Activated naive CD4-positive, alpha-beta T cell (primary cell): ENCODE measurements at regions not wholly inside any gene's neighbourhood (a gene's known extent, or its start where the extent isn't known, plus 50 kb on each side); places are given as distances from the start of the nearest gene placed in this dataset.

Experiments used
- DNase-seq, 4 experiments: peaks; one replicate each; lab custom pipeline; 2025; lab: John Stamatoyannopoulos, UW

DNA sequence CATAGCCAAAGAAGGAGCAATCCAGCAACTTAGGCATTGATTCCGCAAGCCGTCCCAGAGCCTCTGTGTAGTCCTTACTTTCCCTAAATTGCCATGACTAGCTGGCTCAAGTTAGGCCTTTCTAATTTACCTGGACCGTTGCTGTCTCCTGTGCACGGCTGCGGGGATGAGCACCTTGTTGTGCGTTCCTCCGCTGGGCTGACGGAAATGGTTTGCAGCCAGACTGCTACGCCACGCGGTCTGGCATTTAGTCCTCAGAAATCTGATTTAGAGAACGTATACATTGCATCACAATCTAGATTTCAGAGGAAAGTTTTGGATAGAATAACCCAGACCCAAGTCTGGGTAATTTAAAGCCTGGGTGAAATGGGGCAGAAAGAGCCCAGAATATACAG lies 133.2 kb upstream of the ARHGAP5 start:
- no peak for DNase-seq

DNA sequence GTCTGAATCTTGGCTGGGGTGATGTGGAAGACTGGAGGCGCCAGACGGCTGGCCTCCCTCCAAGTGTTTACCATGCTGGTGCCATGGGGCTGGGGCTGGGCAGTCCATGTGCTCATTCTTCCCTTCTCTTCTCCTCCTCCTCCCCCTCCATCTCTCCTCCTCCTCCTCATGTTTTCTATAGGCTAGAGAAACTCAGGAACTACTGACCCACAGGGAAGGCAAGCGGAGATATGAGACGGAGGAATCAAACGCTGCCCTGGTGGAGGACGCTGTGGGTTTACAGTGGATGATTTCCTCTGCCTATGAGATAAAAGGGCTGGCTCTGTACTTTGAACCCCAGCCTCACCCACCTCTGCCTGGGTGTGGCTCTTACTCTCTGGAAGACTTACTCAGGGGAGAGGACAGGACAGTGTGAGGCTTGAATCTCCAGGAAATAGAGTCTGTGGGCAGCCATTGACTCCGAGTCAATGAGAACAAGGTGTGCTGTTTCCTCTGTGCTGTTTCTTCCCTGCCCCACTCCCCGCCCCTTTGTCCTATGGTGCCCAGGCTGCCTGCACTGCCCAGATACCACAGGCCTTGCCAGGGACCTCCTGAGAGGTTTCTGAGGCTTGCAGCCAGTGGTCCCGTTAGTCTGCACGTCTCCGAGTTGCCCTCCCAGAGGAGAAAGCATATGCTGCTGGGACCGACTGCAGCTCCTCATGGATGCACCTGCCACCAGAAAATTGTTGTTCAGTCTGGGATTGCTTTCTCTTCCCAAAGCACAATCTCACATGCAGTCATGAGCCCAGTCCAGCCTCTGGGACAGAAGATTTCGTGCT lies 132.6 kb upstream of the ARHGAP5 start:
- DNase-seq, result no peak

DNA sequence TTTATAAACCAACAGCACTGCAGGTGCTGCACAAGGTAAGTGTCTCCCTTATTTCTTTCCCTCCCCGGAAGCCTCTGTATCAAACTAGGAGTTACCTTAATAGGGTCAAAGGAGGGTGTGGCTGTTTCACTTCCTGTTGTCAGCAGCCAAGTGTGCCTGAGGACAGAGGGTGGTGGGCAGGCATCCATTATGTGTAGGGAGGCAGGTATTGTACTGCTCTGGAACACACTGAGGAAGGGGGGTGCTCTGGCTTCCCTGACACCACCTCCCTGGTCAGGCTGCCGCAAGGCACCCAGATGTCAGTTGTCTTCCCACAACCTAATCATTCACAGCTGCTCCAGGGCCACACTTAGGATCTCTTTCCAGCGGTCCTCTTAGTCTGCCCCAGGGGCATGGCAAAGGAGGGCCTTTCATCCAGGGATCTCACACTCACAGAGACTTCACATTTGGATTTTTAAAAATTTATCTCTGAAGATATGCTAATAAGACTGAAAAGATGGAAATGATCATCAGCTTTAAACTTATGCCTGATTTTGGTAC lies 132.0 kb upstream of the ARHGAP5 start:
- DNase-seq, result no peak

DNA sequence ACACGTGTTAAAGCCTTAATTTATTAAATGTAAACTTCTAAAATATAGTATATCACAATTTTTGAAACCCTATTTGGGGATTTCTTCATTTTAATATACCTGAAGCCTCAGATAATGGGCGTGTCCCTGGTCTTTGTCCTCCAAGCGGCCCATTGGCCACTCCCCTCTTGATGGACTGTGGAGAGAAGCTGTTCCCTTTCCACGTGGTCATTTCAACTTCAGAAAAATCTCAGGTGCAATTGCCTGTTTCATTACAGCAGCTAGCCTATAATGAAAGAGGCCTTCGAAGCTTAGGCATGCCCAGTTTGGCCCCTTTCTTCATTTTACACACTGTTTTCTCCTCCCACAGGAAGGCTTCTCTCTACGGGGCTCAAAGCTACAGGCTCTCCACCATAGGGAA lies 131.4 kb upstream of the ARHGAP5 start:
- DNase-seq, result no peak

DNA sequence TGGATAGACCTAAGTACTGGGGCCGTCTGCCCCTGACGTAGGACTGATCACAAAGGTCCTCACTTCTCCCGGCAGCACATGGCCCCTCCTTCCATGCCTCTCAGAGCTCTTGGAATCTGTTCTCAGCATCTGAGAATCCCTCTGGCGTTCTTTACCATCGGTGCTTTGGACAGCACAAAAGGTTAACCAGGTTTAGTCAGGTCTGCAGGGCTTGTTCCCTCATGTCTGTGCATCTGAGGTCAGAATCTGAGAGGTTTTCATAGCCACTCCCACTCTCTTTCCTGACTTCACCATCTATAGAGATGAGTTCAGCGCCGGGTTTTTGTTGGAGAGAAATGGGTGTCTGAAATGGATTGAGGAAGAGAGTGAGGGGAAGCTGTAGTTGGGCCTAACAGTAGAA lies 130.0 kb upstream of the ARHGAP5 start:
- no peak for DNase-seq

DNA sequence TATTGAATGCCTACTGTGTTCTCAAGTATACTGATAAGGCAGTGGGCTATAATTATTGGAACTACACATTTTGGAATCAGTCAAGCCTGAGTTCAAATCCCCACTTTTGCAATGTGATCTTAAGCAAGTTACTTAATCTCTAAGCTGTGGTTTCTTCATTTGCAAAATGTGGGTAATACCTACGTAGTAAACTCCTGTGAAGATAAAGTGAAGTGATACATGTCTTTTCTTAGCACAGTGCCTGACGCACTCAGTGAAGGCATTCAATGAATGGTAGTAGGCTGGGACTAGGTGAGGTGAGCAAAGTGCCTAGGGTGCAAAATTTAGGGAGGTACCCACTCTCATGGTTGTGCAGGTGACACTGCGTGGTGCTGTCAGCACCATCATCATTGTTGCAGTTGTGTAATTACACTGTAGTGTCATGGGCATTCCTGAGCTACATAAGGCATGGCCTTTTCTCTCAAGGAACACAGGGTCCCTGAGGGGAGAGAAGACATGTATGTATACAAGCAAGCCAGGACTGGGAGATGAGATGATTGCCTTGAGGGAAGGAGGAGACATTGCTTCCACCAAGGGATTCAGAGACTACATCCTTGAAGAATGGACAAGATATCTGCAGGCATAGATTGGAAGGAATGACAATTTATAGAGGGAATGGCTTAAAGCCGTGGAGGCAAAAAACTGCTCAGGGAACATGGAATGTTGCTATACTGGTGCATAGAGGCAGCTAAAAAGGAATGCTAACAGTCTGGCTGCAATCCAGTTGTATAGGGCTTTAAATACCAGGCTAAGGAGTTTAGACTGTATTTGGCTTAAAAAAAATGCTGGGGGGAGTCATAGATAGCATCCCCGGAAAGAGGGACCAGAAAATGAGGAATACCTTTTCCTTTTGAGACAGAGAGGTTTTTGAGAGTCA lies 129.2 kb upstream of the ARHGAP5 start:
- no peak for DNase-seq

DNA sequence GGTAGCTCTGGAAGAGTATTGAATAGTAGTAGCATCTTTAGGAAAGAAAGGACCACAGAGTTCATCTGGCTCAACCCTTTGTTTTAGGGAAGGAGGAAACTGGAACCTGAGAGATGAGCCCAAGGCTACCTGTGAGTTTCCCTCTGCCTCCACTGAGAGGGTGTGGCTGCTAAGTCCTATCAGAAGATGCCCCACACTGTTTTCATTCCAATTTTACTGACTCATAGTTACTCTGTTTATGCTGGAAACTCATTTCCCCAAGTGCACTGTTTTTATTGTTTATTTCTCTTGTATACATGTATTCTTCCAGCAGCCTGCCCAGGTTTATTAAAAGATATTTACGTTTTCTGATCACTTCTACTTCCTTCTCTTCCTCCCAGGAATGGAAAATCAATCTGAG lies 127.4 kb upstream of the ARHGAP5 start:
- DNase-seq, result no peak

DNA sequence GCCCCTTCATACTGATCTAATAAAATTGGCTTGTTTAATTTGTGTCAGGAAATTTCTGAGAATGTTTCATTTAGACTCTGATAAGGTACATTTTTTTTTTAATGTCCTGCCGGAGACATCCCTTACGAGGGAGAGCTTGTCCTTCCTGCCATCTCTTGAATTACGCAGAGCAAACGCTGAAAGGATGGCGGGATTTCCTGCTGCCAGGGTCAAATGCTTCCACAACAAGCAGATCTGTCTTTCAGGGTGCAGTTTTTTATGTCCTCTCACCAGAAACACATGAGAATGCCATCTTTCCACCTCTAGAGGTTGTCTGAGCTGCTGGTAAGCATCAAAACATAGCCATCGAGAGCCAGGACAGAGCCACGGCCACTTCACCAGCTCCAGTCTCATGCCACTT lies 126.8 kb upstream of the ARHGAP5 start:
- DNase-seq, result no peak

DNA sequence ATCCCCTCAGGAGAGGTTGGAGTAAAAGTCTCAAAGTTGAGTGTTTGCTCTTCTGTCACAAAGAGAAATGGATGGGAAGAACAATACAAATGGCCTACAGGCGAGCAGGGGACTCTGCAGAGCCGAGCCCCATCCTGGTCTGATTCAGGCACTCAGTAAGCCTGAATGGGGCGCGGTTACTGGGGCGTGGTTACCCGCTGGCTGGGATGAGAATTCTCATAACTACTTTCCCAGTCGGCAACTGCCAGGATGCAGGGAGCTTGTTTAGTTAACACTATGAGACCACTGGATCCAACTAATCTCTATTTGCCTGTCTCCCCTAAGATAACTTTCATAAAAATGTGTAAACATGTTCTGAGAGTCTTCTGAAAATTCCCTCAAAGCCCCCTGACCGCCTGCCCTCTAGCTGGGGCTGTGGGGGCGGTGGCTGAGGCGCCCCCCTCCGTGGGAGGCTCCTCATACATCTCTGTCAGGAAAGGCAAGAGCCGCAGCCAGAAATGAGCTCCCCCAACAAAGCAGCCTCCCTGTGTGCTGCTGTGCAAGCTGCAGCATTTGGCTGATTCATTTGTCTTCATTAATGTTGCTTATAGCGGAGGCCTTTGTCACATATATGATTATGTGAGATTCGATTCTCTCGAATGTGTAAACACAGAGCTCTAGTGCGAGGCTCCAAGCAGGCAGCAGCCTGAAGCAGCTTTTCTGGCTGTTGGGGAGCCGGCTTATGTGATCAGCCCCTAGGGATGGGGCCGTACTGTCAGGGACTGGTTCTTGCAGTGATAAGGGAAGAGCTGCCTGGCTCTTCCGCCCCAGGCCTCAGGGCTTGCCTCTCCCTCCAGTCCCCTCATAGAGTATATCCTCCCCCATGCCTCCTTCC lies 126.1 kb upstream of the ARHGAP5 start:
- no peak for DNase-seq

DNA sequence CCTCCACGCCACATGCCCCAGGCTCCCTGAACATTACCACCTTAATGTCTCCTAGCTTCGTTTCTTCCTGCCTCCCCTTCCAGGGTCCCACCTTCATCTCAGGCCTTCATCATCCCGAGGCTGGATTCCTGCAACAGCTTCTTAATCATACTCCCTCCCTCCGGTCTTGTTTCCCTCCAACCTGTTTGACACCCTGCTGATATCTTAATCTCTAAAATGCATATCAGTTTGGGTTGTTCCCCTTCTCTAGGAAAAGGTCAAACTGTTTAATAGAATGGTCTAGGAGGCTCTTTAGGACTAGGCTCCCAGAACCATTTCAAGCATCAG lies 125.5 kb upstream of the ARHGAP5 start:
- DNase-seq, result no peak

DNA sequence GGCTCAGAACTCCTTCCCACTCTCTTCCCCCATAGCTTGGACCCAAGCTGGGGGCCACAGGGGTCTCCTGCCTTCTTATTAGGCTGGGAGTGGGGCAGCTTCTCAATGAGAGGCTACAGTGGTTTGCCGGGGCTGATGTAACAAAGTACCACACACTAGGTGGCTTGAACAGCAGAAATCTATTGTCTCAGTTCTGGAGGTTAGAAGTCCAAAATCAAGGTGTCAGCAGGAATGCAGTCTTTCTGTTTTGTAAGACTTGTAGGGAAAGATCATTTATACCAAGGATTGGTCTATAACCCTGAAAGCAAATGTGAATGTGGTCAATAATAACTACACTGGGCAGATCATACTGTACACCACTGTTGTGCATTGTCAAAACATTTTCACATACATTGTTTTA lies 124.5 kb upstream of the ARHGAP5 start:
- DNase-seq, result no peak

DNA sequence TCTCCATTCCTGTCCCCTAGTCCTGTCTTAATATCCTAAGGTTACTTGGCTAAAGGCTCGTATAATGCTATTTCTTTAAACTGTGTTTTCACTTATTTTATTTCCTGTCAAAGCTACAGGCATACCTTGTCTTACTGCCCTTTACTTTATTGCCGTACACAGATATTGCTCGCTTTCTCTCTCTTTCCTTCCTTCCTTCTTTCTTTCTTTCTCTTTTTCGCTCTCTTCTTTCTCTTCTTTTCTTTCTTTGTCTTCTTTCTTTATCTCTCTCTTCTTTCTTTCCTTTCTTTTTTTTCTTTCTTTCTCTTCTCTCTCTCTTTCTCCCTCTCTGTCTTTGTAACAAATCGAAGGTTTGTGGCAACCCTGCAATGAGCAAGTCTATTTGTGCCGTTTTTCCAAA lies 123.9 kb upstream of the ARHGAP5 start:
- DNase-seq, result no peak

DNA sequence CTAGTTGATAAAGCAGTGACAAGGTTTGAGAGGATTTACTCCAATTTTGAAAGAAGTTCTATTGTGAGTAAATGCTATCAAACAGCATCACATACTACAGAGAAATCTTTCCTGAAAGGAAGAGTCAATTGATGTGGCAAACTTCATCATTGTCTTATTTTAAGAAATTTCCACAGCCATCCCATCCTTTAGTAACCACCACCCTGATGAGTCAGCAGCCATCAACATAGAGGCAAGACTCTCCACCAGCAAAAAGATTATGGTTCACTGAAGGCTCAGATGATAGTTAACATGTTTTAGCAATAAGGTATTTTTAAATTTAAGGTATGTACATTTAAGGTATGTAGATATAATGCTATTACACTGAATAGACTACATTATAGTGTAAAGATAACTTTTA lies 122.1 kb upstream of the ARHGAP5 start:
- no peak for DNase-seq

DNA sequence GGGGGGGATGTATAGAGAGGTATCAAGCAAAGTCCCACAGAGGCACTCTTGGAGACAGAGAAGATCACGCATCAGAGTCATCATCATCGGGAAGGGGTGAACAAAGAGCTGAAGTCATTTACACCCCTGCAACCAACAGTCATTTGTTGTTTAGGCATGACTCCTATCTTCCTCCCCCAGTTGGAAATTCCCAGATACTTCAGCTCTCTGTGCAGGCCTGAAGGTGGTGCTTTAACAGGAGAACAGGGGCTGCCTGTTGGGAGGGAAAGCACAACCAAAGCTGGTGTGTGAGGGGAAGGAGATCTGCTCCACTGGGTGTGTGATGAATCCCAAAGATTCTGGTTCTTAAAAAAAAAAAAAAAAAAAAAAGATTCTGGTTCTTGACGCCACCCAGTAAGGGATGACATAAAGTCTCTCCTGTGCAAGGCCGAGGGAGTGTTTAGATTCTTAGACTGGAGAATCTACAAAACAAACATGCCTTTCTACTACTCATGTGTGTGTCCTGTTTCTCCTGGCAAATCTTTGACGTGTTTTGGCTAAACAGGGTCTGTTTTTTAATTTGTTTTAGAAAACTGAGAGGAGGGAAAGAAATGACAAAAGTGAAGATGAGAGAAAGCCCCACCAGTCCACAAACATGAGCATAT lies 121.0 kb upstream of the ARHGAP5 start:
- no peak for DNase-seq

DNA sequence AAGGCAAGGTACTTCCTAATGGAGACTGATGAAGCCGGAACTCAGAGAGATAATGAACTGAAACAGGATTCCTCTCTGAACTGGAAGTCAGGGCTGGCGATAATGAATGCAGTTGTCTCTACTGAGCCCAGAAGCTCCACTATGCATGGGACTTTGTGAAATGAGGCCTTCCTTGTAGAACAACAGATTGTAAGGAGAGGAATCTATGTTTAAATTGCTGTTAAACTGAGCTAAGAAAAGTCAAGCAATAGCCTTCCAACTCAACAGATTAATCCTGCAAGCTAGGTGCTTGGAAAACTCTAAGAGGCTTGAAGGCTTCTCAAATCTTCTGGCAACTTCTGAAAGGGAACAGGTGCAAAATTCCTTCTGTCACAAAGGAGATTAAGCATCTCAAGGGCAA lies 119.5 kb upstream of the ARHGAP5 start:
- no peak for DNase-seq

DNA sequence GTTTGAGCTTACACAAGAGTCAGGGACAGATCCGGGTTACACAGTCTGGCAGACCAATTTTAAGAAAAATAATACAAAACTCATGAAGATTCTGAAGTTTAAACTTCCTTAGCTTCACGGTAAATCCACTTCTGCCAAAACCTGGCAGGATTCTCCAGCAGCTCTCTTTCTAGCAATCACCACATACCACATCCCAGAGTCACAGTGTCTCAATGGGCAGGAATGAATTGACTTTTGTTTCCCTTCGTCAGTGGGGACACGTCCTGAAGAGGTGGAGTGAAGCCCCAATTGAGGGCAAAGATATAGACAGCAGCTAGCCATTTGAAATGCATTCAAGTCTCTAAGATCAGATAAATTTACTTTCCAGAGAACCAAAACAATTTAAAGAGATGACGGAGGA lies 117.1 kb upstream of the ARHGAP5 start:
- DNase-seq, result no peak

DNA sequence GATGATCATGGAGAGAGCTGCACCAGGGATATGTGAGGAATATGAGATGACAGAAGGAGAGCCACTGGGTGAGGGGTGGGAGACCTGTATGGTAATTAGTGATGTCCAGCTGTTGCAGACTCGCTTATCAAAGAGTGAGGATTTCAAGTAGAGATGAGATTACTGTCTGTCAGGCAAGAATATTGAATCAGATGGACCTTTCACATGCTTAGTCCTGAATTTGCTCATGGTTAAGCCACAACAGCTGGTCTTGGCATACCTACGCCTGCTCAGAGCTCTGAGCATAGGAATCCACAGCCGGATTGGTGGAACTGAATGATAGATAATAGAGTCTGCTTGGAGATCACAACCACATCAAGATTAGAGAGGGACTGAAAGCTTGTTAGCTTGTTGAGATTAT lies 115.2 kb upstream of the ARHGAP5 start:
- no peak for DNase-seq

DNA sequence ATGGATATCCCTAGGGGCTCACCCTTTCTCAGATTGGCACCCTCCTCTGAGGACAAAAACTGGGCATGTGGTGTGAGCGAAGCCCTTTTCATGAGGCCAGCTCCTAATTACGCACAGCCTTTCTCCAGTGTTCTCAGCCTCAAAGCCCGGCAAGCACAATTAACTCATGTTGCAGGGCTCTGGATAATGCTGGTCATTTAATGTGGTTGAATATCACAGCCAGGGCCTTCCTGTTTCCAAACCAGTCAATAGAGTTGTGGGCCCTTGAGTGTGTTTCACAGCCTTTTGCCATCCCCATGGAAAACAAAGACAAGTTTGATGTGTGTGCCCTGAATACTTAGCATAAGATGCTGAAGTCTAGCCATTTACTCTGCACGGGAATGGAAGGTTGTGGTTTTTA lies 114.2 kb upstream of the ARHGAP5 start:
- DNase-seq, result no peak

DNA sequence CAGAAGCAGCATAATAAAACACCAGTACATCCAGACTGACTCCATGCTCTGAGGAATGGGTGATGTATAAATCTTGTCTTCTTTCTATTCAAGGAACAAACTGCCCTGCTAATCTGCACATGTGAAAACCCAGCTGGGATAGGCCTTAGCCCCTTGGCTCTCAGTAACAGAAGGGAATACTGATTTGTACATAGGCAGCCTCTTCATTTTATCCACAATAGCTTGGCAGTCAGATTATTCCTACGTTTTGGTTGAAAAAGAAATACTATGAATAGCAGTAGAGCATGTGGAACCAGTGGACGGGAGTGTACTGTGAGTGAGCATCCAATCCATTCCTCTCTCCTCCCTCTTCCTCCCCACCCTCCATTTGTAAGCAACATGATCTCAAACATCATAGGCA lies 113.5 kb upstream of the ARHGAP5 start:
- no peak for DNase-seq

DNA sequence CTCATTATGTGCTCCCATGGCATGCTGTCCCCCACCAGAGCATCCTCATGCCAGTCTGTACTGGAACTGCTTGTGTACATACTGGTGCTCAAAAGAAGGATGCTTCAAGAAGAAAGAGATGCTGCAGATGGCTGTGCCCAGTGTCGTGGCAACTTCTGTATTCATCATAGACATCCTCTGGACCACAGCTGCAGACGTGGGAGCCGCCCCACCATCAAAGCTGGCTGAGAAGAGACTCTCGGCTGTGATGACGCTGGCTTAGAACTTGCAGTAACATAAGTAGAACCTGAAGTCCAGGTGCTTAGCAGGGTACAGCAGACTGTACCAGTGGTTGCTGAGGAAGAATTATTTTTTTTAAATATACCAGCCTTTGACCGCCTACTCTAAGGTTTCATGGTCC lies 112.6 kb upstream of the ARHGAP5 start:
- no peak for DNase-seq

DNA sequence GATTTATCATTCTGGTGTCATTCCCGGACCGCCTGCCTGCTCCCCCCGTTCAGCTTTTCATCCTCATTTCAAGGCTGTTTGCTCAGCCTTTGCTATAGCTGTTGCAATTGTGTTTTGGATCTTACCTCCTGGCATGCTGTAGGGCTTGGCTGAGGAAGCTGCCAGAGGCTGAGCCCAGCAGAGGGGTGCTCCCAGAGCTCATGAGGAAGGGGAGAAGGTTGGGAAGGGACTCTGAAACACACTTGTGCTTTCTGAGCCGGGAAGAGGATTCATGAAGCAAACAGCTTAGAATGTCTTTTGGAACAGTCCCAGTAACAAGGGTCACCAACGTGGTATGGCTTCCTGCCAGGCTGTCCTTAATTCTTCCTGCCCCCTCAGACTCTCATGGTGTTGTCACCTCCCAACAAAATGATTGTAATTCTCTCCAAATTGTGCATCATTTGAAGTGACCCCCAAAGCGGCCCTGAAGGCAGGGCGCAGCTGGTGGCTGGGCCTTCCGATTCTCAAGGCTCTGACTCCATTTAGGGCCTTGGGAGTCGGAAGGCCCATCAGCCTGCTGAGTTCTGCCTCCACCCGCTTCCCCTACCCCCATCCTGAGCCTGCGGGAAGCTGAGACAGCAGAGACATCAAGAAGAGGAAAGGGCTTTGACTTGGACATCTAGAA lies 111.9 kb upstream of the ARHGAP5 start:
- DNase-seq, result no peak
